A673 (cell line): ENCODE measurements at regions not wholly inside any gene's neighbourhood (a gene's known extent, or its start where the extent isn't known, plus 50 kb on each side); places are given as distances from the start of the nearest gene placed in this dataset.

Experiments
- BruUV-seq: library from RNA; stranded (reverse); fragments of 400-500 nt; replicated peaks from 2 replicates; lab custom pipeline; 2021; lab: Mats Ljungman, UMichigan
- CTCF ChIA-PET: fragments of 300-600 bp; sonication (Branson Sonifier 250); formaldehyde crosslinking; loops from one replicate; lab custom pipeline; 2022; ENCODE audit warnings: antibody characterized with exemption; lab: Charles Lee
- POLR2A ChIA-PET: fragments of 300-600 bp; sonication (Branson Sonifier 250); formaldehyde crosslinking; loops from one replicate; lab custom pipeline; 2022; ENCODE audit warnings: antibody characterized with exemption; ENCODE audit not compliant: low non-redundant PET; lab: Charles Lee
- DNase-seq: peaks from one replicate; pipeline ENCODE4 v3.0.0-alpha.2; 2015; ENCODE audit warnings: low spot score
- H3K27ac ChIP-seq: fragments of 200-600 bp; sonication (generic); 2 replicates; pipeline ENCODE4 v1.5.1; 2016; ENCODE audit warnings: mixed run types, low read depth, mild to moderate bottlenecking, mixed read lengths, antibody characterized with exemption, low read length; ENCODE audit not compliant: poor library complexity, severe bottlenecking
- H3K27me3 ChIP-seq: fragments of 200-600 bp; sonication (generic); replicated peaks from 2 replicates; pipeline ENCODE4 v1.6.1; 2017; ENCODE audit warnings: mixed run types, low read depth, mild to moderate bottlenecking, mixed read lengths, antibody characterized with exemption, low read length; ENCODE audit not compliant: insufficient read depth, poor library complexity
- H3K36me3 ChIP-seq: fragments of 200-600 bp; sonication (generic); 2 replicates; pipeline ENCODE4 v1.6.1; 2016; ENCODE audit warnings: mixed run types, mild to moderate bottlenecking, mixed read lengths, antibody characterized with exemption, low read length; ENCODE audit not compliant: insufficient read depth, poor library complexity, severe bottlenecking
- H3K4me1 ChIP-seq: fragments of 200-600 bp; sonication (generic); 2 replicates; pipeline ENCODE4 v1.6.1; 2017; ENCODE audit warnings: mixed run types, mild to moderate bottlenecking, mixed read lengths, antibody characterized with exemption, low read length; ENCODE audit not compliant: insufficient read depth, poor library complexity, severe bottlenecking
- H3K4me3 ChIP-seq: fragments of 200-600 bp; sonication (generic); 2 replicates; pipeline ENCODE4 v1.5.1; 2016; ENCODE audit warnings: low read depth, mixed run types, mild to moderate bottlenecking, mixed read lengths, low read length; ENCODE audit not compliant: poor library complexity, severe bottlenecking
- H3K9me3 ChIP-seq: fragments of 200-600 bp; sonication (generic); 2 replicates; pipeline ENCODE4 v1.6.1; 2016; ENCODE audit warnings: mixed run types, low read depth, mild to moderate bottlenecking, mixed read lengths, antibody characterized with exemption, low read length; ENCODE audit not compliant: poor library complexity, severe bottlenecking
- EZH2 ChIP-seq: fragments of 200-600 bp; sonication (generic); IDR thresholded peaks from 2 replicates; pipeline ENCODE4 v1.6.1; 2017; ENCODE audit warnings: borderline replicate concordance, low read depth, mild to moderate bottlenecking, mixed read lengths, antibody characterized with exemption, low read length; ENCODE audit not compliant: poor library complexity, severe bottlenecking
- intact Hi-C: fragments of 100-400 bp; cut with micrococcal nuclease; formaldehyde crosslinking; loops from one replicate; pipeline ENCODE4 v1.10.0; 2022; ENCODE audit not compliant: unreplicated experiment
- TF ChIP-seq, protein P1 (sequence below): fragments of 300-800, 200-600 bp; sonication (generic); conservative IDR thresholded peaks from 2 replicates; pipeline ENCODE4 v1.5.1; 2017; ENCODE audit warnings: low read depth, mild to moderate bottlenecking, antibody characterized with exemption, low read length, moderate library complexity, mixed read lengths

DNA sequence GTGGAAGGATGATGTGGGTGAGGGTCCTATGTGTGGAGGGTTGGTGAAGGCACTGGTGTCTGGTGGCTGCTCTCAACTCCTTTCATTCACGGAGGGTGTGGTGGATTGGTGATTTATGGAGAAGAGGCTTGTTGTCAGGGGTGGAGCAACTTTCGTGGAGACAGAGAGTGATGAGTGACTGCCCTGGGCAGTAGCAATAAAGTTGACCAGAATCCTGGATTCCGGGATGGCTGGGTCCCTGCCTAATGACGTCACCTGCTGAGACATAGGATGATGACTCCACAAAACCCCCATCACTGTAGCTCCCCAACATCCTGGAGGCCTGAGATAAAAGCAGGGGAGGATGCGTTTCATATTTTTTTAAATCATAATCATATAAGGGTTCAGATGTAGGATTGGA, 193.0 kb downstream of the ACKR3 start:
- intact Hi-C loops, result no loop called here
- CTCF ChIA-PET, result no interaction called here
- POLR2A ChIA-PET, result no interaction called here

DNA sequence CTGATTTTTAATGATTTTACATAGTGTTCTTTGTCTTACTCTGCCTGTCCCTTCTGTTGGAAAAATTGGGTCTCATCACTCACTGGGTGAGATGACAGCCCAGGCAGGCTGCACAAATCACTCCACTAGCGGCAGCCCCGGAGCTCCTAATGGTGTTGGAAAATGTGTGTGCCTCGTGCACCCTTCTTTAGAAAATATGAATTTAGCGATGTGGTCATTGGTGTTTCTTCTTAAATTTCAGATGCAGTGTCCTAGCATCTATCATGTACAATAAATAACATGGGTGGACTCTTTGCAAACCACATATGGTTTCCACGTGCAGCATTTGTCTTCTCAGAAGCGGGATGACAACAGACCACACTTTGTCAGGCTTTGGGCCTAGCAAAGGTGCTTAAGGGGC, 194.2 kb downstream of the ACKR3 start:
- peaks cover 11% of the 10 kb centered on the region for H3K27me3 ChIP-seq
- no peak overlapping the region for H3K4me3 ChIP-seq
- no peak for DNase-seq
- H3K4me1 ChIP-seq, result no peaks in the 10 kb centered on the region
- intact Hi-C loops, result no loop called here
- no peak overlapping the region for H3K27ac ChIP-seq
- ChIA-PET POLR2A (no interaction called here), CTCF (no interaction called here)
- no peaks in the 10 kb centered on the region for H3K36me3 ChIP-seq
- no peaks in the 10 kb centered on the region for H3K9me3 ChIP-seq
- TF ChIP-seq, protein P1, sequence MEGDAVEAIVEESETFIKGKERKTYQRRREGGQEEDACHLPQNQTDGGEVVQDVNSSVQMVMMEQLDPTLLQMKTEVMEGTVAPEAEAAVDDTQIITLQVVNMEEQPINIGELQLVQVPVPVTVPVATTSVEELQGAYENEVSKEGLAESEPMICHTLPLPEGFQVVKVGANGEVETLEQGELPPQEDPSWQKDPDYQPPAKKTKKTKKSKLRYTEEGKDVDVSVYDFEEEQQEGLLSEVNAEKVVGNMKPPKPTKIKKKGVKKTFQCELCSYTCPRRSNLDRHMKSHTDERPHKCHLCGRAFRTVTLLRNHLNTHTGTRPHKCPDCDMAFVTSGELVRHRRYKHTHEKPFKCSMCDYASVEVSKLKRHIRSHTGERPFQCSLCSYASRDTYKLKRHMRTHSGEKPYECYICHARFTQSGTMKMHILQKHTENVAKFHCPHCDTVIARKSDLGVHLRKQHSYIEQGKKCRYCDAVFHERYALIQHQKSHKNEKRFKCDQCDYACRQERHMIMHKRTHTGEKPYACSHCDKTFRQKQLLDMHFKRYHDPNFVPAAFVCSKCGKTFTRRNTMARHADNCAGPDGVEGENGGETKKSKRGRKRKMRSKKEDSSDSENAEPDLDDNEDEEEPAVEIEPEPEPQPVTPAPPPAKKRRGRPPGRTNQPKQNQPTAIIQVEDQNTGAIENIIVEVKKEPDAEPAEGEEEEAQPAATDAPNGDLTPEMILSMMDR, result no peak
- TF ChIP-seq EZH2, result no peak
- no TSS peak for BruUV-seq

More for the DNA sequence above, 193.0 kb downstream of the ACKR3 start:
- Histone ChIP-seq H3K9me3 (no peaks in the 10 kb centered on the region), H3K36me3 (no peaks in the 10 kb centered on the region), H3K4me3 (no peak overlapping the region), H3K27ac (no peak overlapping the region), H3K27me3 (peaks cover 11% of the 10 kb centered on the region), H3K4me1 (no peaks in the 10 kb centered on the region)
- no TSS peak for BruUV-seq
- TF ChIP-seq, protein P1, result no peak
- no peak for TF ChIP-seq EZH2
- DNase-seq, result no peak

DNA sequence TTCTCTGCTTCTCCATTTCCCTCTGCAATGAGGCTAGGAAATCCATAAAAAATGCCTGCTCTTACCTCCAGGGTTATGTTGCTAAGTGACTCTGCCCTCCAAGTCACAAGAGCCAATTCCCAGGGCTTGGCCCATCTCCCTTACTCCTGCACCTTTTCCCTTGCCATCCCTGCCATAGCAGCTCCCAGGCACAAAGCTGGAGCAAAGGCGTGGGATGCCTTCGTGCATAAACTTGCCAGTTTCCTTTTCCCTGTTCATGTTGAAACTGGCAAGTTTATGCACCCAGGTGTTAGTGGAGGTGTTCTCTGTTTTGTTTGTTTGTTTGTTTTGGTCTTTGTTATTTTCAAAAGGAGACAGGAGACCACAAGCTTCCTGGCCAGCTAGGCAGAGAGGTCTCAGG, 195.1 kb downstream of the ACKR3 start:
- TF ChIP-seq, protein P1, result no peak
- TF ChIP-seq EZH2, result no peak
- ChIA-PET CTCF (no interaction called here), POLR2A (no interaction called here)
- Histone ChIP-seq H3K27me3 (peaks cover 9% of the 10 kb centered on the region), H3K4me3 (no peak overlapping the region), H3K36me3 (no peaks in the 10 kb centered on the region), H3K4me1 (no peaks in the 10 kb centered on the region), H3K9me3 (no peaks in the 10 kb centered on the region), H3K27ac (no peak overlapping the region)
- no peak for DNase-seq
- no TSS peak for BruUV-seq
- intact Hi-C loops, result no loop called here
